Ovary (tissue), 3 donors: ENCODE measurements at regions not wholly inside any gene's neighbourhood (a gene's known extent, or its start where the extent isn't known, plus 50 kb on each side); places are given as distances from the start of the nearest gene placed in this dataset.

Experiments used
- CTCF ChIP-seq, 3 donors: fragments of 450-650 bp in 2 of 3; fragments of 200-600 bp in 1 of 3; IDR thresholded peaks; one replicate each; pipeline versions ENCODE4 v1.5.1 to v1.8.0; 2016 to 2022; ENCODE audit warnings: antibody characterized with exemption in 3 of 3, mild to moderate bottlenecking in 1 of 3
- POLR2A ChIP-seq: fragments of 450-650 bp; IDR thresholded peaks from one replicate; pipeline ENCODE4 v1.6.1; 2017; ENCODE audit warnings: antibody characterized with exemption, mild to moderate bottlenecking, moderate library complexity
- donor health status: DM: no; HTN: no; CAD: no.

GRCh38 chr3:193865339-193865738 lies 270.6 kb upstream of the HES1 start:
- TF ChIP-seq CTCF (IDR thresholded peaks at IDR 0.05) (no peak), POLR2A (no peak)
